H1 (cell line): ENCODE measurements at regions not wholly inside any gene's neighbourhood (a gene's known extent, or its start where the extent isn't known, plus 50 kb on each side); places are given as distances from the start of the nearest gene placed in this dataset.

Experiments
- CBX5 ChIP-seq: fragments of 300-800, 300-1000 bp; sonication (generic); IDR thresholded peaks from 2 replicates; pipeline ENCODE4 v1.7.1; 2016; ENCODE audit warnings: antibody characterized with exemption, low read length, low read depth
- E2F6 ChIP-seq: IDR thresholded peaks from 2 replicates; pipeline ENCODE4 v1.6.1; 2012; ENCODE audit warnings: inconsistent platforms
- POLR2AphosphoS5 ChIP-seq: IDR thresholded peaks from 2 replicates; pipeline ENCODE4 v1.6.1; 2011; ENCODE audit warnings: low read depth, low read length
- POU5F1 ChIP-seq: IDR thresholded peaks from 2 replicates; pipeline ENCODE4 v1.6.1; 2011; ENCODE audit warnings: low read depth, mild to moderate bottlenecking, low read length, moderate library complexity
- SP4 ChIP-seq: IDR thresholded peaks from 2 replicates; pipeline ENCODE4 v1.6.1; 2012; ENCODE audit warnings: low read length, inconsistent platforms
- TBP ChIP-seq: IDR thresholded peaks from 2 replicates; pipeline ENCODE4 v1.6.1; 2011; ENCODE audit warnings: low read depth, low read length, improper control_type of control experiment

GRCh38 chr2:181308766-181309515 is 148.2 kb upstream of the ITGA4 start (continued):
- TF ChIP-seq TBP (no peak), E2F6 (no peak), POLR2AphosphoS5 (no peak), SP4 (no peak), CBX5 (no peak), POU5F1 (no peak)
